ENCODE measurements at regions not wholly inside any gene's neighbourhood (a gene's known extent, or its start where the extent isn't known, plus 50 kb on each side); places are given as distances from the start of the nearest gene placed in this dataset.

- ChIA-PET POLR2A (no interaction called here), RAD21 (ENCODE audit: low non-redundant PET in 1 of 2, low total read pairs in 2 of 2, uncharacterized antibody in 2 of 2, unreplicated experiment in 2 of 2) (no interaction called here), CTCF (no interaction called here)
- BruUV-seq (replicated peaks): no TSS peak
- Histone ChIP-seq H3K27me3 (ENCODE audit: insufficient read depth, low read length) (no peaks in the 10 kb centered on the region), H3K79me2 (ENCODE audit: insufficient read depth, low read length) (no peaks in the 10 kb centered on the region), H3K4me2 (ENCODE audit: low read length) (no peak overlapping the region), H3K36me3 (ENCODE audit: control insufficient read depth in 1 of 2, insufficient read depth in 2 of 2, low read length in 2 of 2) (peaks cover 3 to 8% of the 10 kb centered on the region in 2 experiments; a peak in 3 of 4 replicates), H3K9me2 (ENCODE audit: insufficient read depth) (no peaks in the 10 kb centered on the region), H4K20me1 (ENCODE audit: insufficient read depth) (no peaks in the 10 kb centered on the region), H2AFZ (ENCODE audit: low read depth, low read length, poor library complexity, severe bottlenecking) (no peak overlapping the region), H3K4me3 (replicated peaks in 1 of 2; ENCODE audit: low read depth in 1 of 2, low read length in 2 of 2) (no peak overlapping the region), H3K4me1 (ENCODE audit: control insufficient read depth in 1 of 2, insufficient read depth in 2 of 2, low read length in 2 of 2) (peaks cover 0 to 8% of the 10 kb centered on the region in 2 experiments; a peak in 1 of 4 replicates), H3K9me3 (ENCODE audit: control insufficient read depth in 1 of 2, insufficient read depth in 1 of 2, low read depth in 1 of 2, low read length in 2 of 2) (no peaks in the 10 kb centered on the region), H3K27ac (ENCODE audit: low read depth, low read length) (no peak overlapping the region), H3K9ac (ENCODE audit: low read length) (no peak overlapping the region)
- ATAC-seq (no peak), DNase-seq (ENCODE audit: low read depth, low spot score) (no peak)
- TF ChIP-seq EGR1 (IDR thresholded peaks at IDR 0.05; ENCODE audit: low read depth): no peak
- no peak for TF ChIP-seq POLR2AphosphoS5 (IDR thresholded peaks at IDR 0.05; ENCODE audit: low read depth, low read length)
- TF ChIP-seq TCF7L2 (IDR thresholded peaks at IDR 0.05; ENCODE audit: borderline replicate concordance, extremely low read depth, insufficient read depth, insufficient read length): no peak
- TF ChIP-seq SRF (IDR thresholded peaks at IDR 0.05; ENCODE audit: low read depth): no peak
- no peak for TF ChIP-seq CTCF (IDR thresholded peaks at IDR 0.05 in 2 of 3, conservative IDR thresholded peaks at IDR 0.05 in 1 of 3; ENCODE audit: borderline replicate concordance in 1 of 3, insufficient read depth in 1 of 3, low read depth in 2 of 3, low read length in 2 of 3)
- no peak for TF ChIP-seq SIN3A (IDR thresholded peaks at IDR 0.05; ENCODE audit: low read depth)
- TF ChIP-seq RAD21 (IDR thresholded peaks at IDR 0.05; ENCODE audit: low read depth): no peak
- no peak for TF ChIP-seq MAX (IDR thresholded peaks at IDR 0.05)
- intact Hi-C loops (cut with micrococcal nuclease): no loop called here
Measured at GRCh38 chr12:124402248-124403066, 107.6 kb downstream of the RFLNA start.
